Epithelial cell of proximal tubule (primary cell): ENCODE measurements at regions not wholly inside any gene's neighbourhood (a gene's known extent, or its start where the extent isn't known, plus 50 kb on each side); places are given as distances from the start of the nearest gene placed in this dataset.

Experiments used
- DNase-seq: peaks from one replicate; pipeline ENCODE4 v3.0.0-alpha.2; 2011; ENCODE audit warnings: low read depth
- H3K4me3 ChIP-seq: 2 replicates; pipeline ENCODE4 v1.5.1; 2011; ENCODE audit warnings: low read depth, mild to moderate bottlenecking, low read length
- TF ChIP-seq, protein P1 (sequence below): conservative IDR thresholded peaks from 2 replicates; pipeline ENCODE4 v1.5.1; 2012; ENCODE audit warnings: low read depth, mild to moderate bottlenecking, low read length

DNA sequence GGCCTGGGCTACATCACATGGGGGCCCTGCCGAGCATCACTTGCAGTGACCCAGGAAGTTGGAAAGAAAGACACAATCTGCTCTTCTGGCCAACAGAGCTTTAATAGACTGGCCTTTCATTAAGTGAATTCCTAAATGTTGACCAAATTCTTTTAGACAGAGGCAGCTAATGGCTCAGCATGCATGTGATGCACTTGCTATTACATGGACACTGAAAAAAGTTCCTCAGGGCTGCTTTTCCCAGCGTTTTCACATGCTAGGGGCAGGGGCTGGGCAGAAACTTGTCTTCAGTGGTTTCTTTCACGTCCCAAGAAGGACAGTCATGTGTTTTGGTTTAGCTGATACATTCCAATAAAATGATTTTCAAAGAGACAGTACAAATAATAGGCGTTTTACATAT, 651.0 kb upstream of the SLC35B3 start:
- H3K4me3 ChIP-seq = no peak overlapping the region
- TF ChIP-seq, protein P1, sequence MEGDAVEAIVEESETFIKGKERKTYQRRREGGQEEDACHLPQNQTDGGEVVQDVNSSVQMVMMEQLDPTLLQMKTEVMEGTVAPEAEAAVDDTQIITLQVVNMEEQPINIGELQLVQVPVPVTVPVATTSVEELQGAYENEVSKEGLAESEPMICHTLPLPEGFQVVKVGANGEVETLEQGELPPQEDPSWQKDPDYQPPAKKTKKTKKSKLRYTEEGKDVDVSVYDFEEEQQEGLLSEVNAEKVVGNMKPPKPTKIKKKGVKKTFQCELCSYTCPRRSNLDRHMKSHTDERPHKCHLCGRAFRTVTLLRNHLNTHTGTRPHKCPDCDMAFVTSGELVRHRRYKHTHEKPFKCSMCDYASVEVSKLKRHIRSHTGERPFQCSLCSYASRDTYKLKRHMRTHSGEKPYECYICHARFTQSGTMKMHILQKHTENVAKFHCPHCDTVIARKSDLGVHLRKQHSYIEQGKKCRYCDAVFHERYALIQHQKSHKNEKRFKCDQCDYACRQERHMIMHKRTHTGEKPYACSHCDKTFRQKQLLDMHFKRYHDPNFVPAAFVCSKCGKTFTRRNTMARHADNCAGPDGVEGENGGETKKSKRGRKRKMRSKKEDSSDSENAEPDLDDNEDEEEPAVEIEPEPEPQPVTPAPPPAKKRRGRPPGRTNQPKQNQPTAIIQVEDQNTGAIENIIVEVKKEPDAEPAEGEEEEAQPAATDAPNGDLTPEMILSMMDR = no peak
- DNase-seq = no peak

DNA sequence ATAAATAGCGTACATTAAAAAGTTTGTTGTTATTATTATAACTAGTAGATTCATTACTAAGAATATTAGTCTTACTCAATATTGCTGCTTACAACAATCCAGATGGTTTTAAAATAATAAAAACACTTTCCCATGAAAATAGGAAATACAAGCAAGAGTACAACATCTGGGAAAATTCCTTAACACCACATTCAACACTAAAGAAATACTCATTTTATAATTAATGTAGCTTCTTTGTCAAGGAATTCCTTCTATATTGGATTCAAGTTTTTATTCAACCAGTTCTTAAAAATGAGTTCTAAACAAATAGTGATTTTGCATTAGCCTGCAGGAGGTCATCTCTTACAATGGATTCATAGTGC, 650.3 kb upstream of the SLC35B3 start:
- TF ChIP-seq, protein P1 = no peak
- H3K4me3 ChIP-seq = no peak overlapping the region
- no peak for DNase-seq

DNA sequence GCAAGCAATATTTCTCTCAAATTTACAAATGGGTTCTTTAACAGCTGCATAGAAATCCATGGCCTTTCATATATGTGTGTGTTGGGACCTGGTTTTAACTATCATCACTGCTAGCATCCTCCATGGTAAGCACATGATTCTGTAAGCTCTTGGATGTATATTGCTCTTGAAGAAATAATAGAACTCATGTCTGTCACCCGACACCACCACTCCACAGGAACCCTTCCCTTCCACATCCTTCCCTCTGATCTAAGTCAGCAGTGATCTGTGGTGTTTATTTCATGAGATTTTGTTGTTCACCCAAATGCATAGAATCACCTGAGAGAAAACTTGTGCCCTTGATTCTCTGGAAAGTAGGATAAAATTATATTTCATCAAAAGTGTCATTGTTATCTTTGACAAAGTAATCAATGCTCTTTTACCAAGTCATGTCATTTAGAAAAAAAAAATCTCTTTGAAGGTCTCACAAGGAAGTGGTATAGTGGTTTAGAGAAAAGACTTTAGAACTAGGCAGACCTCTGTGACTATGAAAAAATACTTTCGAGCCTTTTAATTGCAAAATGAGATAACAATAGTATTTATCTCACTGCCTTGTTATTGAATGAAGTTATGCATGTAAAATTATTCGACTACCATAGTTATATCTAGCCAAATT, 649.8 kb upstream of the SLC35B3 start:
- DNase-seq = no peak
- TF ChIP-seq, protein P1 = no peak
- no peak overlapping the region for H3K4me3 ChIP-seq

DNA sequence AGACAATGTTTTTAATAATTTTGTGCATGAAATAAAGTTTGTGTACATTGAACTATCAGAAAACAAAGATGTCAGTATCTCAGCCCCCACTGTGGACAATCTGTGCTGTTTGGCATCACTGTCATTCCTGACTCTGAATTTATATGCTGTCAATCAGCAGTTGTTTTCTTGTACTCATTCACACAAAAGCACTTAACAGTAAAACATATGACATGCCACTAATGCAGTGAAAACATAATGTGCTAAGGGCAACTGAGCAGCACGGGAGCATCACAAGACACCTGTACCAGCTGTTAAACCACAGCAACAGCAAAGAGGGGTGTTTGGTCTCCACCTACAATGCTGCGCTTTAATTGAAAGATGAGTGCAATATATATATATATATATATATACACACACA, 647.8 kb upstream of the SLC35B3 start:
- no peak overlapping the region for H3K4me3 ChIP-seq
- TF ChIP-seq, protein P1 = no peak
- DNase-seq = no peak

DNA sequence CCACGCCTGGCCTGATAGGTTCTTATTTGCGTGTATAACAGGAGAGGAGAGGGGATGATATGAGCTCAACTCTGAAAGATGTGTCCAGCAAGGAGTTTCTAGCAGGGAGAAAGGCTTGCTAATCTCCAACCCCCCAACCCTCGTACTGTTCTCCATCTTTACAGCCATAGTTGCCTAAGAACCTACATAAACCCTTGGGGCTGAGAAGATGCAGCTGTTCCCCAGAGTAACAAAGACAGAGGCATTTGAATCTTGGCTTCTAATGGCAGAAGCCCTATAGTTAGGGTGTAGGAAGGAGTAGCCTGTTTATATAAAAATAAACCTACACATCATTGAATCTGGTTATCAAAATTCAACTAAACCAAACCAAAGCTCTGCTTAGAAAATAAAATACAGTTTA, 631.4 kb upstream of the SLC35B3 start:
- no peak overlapping the region for H3K4me3 ChIP-seq
- TF ChIP-seq, protein P1 = no peak
- DNase-seq = no peak

DNA sequence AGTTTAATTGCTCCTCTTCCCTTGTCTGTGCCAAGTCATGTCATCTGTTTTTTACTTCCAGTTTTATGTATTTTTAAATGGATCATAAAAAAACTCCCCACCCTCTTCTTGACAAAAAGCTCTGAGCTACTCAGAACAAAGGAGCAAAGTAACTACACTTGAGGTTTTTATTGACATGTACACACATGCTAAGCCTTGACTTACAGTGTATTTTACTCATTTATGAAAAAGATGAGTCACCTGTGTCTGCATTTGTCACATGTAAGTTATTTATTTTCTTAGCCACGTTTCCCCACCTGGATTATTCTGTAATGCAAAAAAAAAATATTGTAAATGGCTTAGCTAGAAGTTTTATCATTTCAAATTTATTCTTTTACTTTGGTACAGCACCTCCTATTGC, 628.8 kb upstream of the SLC35B3 start:
- H3K4me3 ChIP-seq = no peak overlapping the region
- TF ChIP-seq, protein P1 = no peak
- DNase-seq = no peak

DNA sequence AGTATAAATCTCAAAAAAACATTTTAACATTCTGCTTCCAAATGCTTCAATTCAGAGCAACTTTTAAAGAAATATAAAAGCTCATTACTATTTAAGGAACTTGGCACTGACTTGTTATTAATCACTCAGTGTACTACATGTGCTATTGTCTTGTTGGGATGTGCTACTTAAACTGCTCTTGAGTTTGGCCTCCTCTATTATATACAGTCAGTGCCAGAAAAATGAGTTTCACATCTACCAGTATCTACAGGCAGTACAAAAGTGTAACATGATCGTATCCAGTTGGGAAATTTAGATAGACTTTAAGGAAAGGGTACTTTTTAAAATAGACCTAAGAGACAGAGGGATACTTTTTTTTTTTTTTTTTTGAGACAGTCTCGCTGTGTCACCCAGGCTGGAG, 627.3 kb upstream of the SLC35B3 start:
- no peak for DNase-seq
- H3K4me3 ChIP-seq = no peak overlapping the region
- TF ChIP-seq, protein P1 = no peak
